Astrocyte (in vitro differentiated cells and primary cell): ENCODE measurements at regions not wholly inside any gene's neighbourhood (a gene's known extent, or its start where the extent isn't known, plus 50 kb on each side); places are given as distances from the start of the nearest gene placed in this dataset.

Source experiments
- EZH2 ChIP-seq: IDR thresholded peaks from 2 replicates; pipeline ENCODE4 v1.6.1; 2012; ENCODE audit warnings: mild to moderate bottlenecking, low read length, inconsistent platforms; ENCODE audit not compliant: insufficient read depth
- TF ChIP-seq, protein P1 (sequence below): IDR thresholded peaks from 2 replicates; pipeline ENCODE4 v1.5.1; 2011; ENCODE audit warnings: low read depth, mild to moderate bottlenecking, inconsistent platforms, low read length, moderate library complexity; ENCODE audit not compliant: insufficient read depth

DNA sequence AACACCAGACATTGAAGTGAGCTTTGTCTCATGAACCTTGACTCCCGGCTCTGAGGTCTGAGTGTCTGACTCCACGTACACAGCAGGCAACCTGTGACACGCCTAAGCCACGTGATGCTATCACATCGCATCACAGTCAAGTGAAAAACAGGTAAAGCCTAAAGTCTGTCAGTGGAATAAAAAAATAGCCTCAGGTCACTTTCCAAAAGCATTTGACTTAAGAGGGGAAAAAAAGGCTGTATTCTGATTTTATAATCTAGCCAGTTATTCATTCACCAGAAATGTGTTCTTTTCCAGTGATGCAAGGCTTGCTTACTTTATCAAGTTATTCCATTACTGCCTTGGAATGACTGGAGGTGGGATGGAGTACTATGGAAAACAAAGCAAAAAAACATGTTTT is 163.2 kb upstream of the HMCN1 start:
- TF ChIP-seq, protein P1, sequence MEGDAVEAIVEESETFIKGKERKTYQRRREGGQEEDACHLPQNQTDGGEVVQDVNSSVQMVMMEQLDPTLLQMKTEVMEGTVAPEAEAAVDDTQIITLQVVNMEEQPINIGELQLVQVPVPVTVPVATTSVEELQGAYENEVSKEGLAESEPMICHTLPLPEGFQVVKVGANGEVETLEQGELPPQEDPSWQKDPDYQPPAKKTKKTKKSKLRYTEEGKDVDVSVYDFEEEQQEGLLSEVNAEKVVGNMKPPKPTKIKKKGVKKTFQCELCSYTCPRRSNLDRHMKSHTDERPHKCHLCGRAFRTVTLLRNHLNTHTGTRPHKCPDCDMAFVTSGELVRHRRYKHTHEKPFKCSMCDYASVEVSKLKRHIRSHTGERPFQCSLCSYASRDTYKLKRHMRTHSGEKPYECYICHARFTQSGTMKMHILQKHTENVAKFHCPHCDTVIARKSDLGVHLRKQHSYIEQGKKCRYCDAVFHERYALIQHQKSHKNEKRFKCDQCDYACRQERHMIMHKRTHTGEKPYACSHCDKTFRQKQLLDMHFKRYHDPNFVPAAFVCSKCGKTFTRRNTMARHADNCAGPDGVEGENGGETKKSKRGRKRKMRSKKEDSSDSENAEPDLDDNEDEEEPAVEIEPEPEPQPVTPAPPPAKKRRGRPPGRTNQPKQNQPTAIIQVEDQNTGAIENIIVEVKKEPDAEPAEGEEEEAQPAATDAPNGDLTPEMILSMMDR, result no peak
- no peak for TF ChIP-seq EZH2
